ENCODE measurements at regions not wholly inside any gene's neighbourhood (a gene's known extent, or its start where the extent isn't known, plus 50 kb on each side); places are given as distances from the start of the nearest gene placed in this dataset.

DNA sequence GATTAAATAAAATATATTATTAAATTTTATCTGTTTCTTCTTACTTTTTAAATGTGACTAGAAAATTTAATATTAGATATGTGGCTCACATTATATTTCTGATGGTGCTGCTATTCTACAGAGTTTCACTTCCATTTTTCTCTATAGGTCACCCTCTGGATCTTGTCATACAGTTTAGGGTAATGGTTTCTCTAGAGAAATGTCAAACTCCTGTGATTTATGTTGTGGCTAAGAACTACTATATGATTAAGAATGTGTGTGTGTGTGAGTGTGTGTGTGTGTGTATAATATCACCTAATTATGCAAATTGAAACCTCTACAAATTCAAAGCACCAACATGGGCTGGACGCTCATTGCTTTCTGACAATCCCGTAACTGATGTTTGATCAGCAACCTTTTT lies 325.9 kb downstream of the ADAMTS20 start:
- TF ChIP-seq SP1 (IDR thresholded peaks at IDR 0.05): no peak
- TF ChIP-seq, protein P1, sequence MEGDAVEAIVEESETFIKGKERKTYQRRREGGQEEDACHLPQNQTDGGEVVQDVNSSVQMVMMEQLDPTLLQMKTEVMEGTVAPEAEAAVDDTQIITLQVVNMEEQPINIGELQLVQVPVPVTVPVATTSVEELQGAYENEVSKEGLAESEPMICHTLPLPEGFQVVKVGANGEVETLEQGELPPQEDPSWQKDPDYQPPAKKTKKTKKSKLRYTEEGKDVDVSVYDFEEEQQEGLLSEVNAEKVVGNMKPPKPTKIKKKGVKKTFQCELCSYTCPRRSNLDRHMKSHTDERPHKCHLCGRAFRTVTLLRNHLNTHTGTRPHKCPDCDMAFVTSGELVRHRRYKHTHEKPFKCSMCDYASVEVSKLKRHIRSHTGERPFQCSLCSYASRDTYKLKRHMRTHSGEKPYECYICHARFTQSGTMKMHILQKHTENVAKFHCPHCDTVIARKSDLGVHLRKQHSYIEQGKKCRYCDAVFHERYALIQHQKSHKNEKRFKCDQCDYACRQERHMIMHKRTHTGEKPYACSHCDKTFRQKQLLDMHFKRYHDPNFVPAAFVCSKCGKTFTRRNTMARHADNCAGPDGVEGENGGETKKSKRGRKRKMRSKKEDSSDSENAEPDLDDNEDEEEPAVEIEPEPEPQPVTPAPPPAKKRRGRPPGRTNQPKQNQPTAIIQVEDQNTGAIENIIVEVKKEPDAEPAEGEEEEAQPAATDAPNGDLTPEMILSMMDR (IDR thresholded peaks at IDR 0.05; ENCODE audit: low read depth, low read length, missing input control): no peak
- TF ChIP-seq, protein P2, sequence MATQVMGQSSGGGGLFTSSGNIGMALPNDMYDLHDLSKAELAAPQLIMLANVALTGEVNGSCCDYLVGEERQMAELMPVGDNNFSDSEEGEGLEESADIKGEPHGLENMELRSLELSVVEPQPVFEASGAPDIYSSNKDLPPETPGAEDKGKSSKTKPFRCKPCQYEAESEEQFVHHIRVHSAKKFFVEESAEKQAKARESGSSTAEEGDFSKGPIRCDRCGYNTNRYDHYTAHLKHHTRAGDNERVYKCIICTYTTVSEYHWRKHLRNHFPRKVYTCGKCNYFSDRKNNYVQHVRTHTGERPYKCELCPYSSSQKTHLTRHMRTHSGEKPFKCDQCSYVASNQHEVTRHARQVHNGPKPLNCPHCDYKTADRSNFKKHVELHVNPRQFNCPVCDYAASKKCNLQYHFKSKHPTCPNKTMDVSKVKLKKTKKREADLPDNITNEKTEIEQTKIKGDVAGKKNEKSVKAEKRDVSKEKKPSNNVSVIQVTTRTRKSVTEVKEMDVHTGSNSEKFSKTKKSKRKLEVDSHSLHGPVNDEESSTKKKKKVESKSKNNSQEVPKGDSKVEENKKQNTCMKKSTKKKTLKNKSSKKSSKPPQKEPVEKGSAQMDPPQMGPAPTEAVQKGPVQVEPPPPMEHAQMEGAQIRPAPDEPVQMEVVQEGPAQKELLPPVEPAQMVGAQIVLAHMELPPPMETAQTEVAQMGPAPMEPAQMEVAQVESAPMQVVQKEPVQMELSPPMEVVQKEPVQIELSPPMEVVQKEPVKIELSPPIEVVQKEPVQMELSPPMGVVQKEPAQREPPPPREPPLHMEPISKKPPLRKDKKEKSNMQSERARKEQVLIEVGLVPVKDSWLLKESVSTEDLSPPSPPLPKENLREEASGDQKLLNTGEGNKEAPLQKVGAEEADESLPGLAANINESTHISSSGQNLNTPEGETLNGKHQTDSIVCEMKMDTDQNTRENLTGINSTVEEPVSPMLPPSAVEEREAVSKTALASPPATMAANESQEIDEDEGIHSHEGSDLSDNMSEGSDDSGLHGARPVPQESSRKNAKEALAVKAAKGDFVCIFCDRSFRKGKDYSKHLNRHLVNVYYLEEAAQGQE (IDR thresholded peaks at IDR 0.05): no peak
- TF ChIP-seq YY1 (IDR thresholded peaks at IDR 0.05): no peak
- no peak for TF ChIP-seq FOXA1 (IDR thresholded peaks at IDR 0.05)
- TF ChIP-seq, protein P3, sequence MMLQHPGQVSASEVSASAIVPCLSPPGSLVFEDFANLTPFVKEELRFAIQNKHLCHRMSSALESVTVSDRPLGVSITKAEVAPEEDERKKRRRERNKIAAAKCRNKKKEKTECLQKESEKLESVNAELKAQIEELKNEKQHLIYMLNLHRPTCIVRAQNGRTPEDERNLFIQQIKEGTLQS (IDR thresholded peaks at IDR 0.05): no peak
- TF ChIP-seq EGR1 (IDR thresholded peaks at IDR 0.05; ENCODE audit: low read depth in 2 of 2): no peak
- TF ChIP-seq RXRA (IDR thresholded peaks at IDR 0.05): no peak
- no peak for TF ChIP-seq RAD21 (IDR thresholded peaks at IDR 0.05)
- no peak for TF ChIP-seq TAF1 (conservative IDR thresholded peaks at IDR 0.05)
- no peak for TF ChIP-seq JUND (IDR thresholded peaks at IDR 0.05)
- TF ChIP-seq, protein P4, sequence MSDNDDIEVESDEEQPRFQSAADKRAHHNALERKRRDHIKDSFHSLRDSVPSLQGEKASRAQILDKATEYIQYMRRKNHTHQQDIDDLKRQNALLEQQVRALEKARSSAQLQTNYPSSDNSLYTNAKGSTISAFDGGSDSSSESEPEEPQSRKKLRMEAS (IDR thresholded peaks at IDR 0.05): no peak
- no peak for TF ChIP-seq HNF4A (conservative IDR thresholded peaks at IDR 0.05)

Measured in liver (tissue), 3 donors.